ENCODE measurements at regions not wholly inside any gene's neighbourhood (a gene's known extent, or its start where the extent isn't known, plus 50 kb on each side); places are given as distances from the start of the nearest gene placed in this dataset.
"Not testable (repeated sequence)": the region's sequence is repeated elsewhere in the genome, so short reads cannot be mapped to it uniquely, and the experiment has no call there.

- peak; percentile 29 to 76 (median 61) for DNase-seq
Observed at GRCh38 chr15:77944002-77944867, 133.3 kb downstream of the TBC1D2B start.

DNA sequence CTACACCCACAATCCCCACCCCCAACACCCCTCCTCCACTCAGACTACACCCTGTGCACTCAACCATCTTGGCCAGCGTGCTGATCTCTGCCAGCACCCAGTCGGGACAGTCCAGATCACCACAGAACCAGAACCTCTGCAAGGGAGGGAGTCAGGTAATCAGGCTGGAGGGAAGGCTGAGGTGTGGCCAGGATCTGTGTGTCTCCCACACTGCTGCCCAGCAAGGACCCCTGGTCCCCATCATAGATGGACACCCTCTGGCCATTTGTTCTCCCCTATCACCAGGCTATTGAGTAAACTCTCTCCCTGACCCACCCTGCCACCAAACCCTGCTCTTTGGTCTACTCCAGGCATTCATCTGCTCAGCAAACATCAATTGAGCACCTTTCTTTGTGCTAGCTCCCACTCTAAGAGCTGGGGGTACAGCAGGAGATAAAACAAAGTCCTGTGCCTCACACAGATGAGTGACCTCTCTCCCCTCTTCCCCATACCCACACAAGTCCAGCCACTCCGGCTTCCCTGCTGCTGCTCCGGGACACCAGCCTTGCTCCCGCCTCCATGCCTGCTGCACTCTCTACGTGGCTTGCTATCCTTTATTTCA is 134.8 kb downstream of the TBC1D2B start:
- DNase-seq: no peak

DNA sequence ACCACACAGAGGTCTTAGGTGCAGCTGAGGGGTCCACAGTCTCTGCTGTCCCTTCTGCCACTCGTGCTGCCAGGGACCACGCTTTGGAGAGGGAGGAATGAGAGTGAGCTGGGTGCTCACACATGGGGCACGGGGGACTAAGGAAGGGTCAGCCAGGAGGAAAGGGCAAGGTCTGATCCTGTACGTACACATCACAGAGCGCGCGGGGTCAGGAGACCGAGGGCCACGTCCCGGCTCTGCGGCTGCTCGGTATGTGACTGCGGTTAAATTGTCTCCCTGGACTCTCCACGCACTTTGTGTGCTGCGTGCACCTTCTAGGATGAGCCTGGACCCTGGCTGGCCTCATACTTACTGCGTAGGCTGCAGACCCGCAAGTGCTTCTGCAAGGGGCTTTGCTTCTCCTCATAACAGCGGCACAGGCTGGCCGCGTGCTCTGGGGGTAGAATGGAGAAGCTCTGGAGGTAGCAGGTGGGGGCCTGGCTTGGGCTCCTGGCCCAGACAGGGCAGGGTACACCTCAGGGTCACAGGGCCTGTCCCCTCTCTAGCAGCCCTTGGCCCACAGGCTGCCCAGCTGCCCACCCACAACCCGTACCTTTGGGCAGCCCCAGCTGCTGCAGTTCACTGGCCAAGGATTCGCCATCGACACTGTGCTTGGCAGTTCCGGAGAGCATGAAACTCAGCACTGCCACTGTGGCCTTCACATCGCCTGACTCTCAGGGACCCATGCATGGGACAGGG is 136.3 kb downstream of the TBC1D2B start:
- DNase-seq: not testable (repeated sequence)

DNA sequence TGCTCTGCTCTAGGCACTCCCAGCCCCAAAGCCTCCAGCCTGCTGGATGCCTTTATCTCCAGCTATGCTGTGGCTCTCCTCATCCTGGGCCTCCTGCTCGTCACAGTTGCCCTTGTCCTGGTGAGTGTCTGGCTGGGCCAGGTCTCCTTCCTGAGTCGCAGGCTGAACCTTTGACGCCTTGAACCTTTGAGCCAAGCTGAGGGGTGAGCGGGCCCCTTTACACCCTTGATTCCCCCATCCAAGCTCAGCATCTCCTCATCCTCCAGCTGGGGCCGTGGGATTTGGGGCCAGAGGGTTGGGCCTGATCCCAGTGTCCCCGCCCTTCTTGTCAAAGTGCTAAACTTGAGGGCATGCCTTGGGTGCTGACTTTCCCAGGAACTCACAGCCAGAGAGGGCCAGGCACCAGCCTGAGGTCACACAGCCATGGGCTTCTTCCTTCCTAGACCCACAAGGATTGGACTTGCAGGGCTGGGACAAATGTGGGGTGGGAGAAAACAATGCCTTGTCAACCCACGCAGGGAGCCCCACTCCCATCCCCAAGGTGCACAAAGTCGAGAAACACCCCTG is 137.0 kb downstream of the TBC1D2B start:
- no peak for DNase-seq

GRCh38 chr15:77939851-77940250 is 137.7 kb downstream of the TBC1D2B start:
- no peak for DNase-seq

DNA sequence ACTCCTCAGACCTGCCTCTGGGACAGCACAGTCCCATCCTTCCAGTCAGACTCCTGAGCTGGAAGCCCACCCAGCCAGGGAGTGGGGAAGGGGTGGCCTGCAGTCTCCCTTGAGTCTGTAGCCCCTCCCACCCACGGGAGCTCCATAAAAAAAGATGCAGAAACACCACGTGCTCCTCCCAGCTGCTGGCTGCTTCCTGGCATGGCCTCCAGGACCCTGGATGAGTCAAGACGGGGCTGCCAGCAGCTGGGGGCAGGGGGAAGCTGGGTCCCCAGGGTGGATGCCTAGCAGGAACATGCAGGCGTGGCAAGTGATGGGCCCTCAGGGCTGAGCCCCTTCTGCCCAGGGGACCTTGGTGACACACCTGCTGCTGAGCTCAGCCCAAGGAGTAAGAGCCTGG is 138.5 kb downstream of the TBC1D2B start:
- peak in 1 of 3 experiments; percentile 9 for DNase-seq

GRCh38 chr15:77938546-77938945 is 139.0 kb downstream of the TBC1D2B start:
- not testable (repeated sequence) for DNase-seq

GRCh38 chr15:77936567-77936966 is 140.9 kb downstream of the TBC1D2B start:
- not testable (repeated sequence) for DNase-seq

DNA sequence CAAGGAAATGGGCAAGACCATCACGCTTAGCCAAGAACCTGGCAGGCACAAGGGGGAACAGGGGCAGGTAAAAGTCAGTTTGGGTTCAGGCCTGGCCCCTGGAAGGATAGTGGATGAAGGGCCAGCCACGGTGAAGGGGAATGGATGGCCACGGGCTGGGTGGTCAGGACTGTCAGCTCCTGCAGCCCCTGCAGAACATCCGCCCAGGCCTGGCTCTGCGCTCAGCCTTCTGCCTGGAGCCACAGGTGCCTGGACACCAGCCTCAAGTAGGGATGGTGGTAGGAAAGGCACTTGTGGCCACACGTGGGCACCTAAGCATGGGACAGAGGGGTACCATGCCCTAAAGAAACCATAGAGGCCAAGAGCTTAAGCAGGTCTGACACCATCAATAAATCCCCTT is 143.0 kb downstream of the TBC1D2B start:
- DNase-seq: not testable (repeated sequence)

DNA sequence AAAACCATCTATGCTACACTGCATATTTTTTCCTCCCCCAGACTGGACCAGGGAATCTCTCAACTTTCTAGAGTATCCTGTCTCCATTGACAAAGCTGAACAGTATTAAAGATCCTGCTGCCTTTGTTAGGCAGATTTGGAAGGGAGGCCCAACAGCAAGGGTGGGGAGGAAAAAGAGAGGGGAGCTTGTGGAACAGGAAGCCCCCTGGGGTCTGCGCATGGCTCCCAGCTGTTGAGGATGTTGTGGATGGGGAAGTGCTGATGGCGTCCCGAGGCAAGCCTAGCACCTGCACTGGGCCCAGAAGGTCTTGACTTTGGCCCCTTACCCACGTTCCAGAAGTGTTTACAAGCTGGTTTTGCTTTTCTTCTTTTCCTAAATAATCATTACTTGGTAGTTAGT is 146.6 kb downstream of the TBC1D2B start:
- DNase-seq: not testable (repeated sequence)

GRCh38 chr15:77930490-77930889 is 147.0 kb downstream of the TBC1D2B start:
- not testable (repeated sequence) for DNase-seq

- peak in 1 of 3 experiments; percentile 12 for DNase-seq
Observed at GRCh38 chr15:77926789-77927188, 150.7 kb downstream of the TBC1D2B start.

DNA sequence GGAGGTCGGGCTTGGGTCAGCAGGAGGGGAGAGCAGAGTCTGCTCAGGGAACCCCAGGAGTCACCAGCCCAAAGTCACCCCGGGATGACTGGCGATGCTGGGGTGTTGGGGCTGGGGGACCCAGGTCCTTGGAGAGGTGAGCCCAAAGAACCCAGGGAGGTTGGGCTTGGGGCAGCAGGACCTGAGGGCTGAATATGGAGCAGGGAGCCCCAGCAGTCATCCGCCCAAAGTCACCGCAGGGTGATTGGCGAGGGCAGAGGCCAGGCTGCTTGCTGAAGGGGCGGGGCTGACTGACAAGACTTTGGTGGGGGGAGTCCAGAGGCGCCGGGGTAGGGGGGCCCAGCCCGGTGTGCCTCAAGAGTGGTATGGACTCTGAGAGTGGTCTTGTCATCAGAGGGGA is 151.2 kb downstream of the TBC1D2B start:
- DNase-seq: not testable (repeated sequence)

- DNase-seq: peak in 1 of 3 experiments; percentile 10
Observed at GRCh38 chr15:77925101-77925500, 152.4 kb downstream of the TBC1D2B start.

- no peak for DNase-seq
Observed at GRCh38 chr15:77921664-77922063, 155.8 kb downstream of the TBC1D2B start.

DNA sequence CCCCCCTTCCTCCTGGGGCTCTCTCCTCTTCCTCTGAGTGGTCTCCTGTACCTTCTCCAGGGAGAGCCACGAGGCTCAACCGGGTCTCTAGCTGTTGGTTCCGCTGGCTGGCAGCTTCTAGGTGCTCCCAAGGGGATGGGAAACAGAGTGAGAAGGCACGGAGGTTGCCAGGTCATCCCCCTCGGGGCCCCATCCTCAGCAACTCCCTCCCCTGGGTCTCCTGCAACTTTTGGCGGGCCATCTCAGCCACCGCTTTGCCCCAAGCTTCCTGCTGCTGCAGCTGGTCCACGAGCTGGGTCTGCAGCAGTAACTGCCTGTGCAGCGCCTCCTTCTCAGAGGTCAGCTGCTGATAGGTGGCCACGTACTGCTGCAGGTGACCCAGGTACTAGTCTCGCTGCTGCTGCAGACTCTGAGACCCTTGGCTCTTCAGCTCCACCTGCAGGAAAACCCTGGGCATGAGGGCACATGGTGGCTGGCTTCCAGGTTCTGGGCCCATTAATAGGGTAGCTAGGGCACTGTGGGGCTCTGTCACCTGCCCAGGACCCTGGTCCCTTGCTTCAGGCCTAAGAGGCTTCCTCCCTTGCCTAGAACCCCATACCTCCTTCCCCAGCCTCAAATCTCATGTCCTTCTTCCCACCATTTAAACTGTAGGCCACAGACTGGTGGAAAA is 160.4 kb downstream of the TBC1D2B start:
- not testable (repeated sequence) for DNase-seq

GRCh38 chr15:77915961-77916330 is 161.6 kb downstream of the TBC1D2B start:
- not testable (repeated sequence) for DNase-seq

DNA sequence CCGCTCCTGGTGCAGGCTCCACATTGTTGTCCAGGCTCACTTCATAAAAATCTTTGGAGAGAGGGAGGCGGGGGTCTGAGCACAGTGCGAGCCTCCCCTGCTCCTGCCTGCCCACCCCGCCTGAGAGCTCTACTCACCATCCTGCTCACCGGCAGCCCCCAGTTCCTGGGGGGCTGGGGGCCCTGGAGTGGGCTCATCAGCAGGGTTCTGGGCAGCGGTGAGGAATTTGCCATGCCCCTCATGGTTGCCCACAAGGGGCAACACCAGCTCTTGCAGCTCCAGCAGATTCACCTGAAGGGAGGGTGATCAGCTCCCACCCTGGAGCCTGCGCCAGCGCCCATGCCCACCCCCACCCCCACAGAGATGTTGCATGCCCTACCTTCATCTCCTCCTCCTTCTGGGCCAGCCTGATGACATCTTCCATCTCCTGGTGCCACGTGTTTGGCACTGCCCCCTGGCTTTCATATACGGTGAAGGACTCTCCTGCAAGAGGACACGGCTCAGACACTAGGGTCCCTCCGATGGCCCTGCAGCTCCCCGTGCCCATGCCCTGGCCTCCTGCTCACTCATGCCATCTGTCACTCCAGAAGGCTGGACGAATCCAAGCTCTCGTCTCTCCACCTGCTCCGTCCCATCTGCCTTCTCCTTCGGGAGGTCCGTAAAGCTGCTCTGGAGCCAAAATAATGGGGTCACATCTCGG is 162.1 kb downstream of the TBC1D2B start:
- no peak for DNase-seq

- DNase-seq: peak in 1 of 3 experiments; percentile 36
Observed at GRCh38 chr15:77914531-77914930, 163.0 kb downstream of the TBC1D2B start.

DNA sequence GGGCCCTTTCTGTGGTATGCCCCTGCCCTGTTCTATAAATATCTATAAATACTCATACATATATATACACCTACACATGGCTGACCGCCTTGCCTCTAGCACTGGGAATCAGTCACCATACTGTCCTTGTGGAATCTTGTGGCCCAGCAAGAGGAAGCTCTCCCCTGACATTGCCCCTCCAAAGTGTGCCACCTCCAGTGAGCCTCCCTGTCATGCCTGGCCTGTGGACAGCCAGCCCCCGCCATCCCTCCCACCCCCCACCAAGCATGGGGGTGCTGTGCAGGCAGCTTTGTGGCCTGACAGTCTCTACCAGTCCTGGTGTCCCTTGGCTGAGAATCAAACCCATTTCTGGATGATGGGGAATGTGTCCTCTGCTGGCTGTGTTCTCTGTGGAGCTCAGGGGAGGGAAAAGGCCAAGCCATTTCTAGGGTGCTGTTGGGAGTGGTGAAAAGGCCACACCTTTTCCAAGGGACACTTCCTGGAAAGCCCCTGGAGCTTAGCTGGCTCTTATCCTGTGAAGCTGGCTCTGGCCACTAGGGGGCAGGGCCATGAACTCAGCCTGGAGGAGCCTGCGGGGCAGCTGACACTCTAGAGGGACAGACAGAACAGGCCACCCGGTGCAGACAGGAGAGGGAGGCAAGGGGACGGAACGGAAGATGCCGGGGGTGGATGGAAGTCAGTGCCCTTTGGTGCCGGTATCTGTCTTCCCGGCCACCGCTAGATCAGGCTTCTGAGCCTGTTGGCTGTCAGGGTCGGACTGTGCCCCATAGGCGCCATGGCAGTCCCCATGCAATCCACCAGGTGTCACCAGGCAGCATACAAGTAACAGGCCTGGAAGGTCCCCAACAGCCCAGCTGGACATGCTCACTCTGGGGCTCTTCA is 167.2 kb downstream of the TBC1D2B start:
- peak; percentile 37 to 75 (median 66) for DNase-seq
